ENCODE measurements at regions not wholly inside any gene's neighbourhood (a gene's known extent, or its start where the extent isn't known, plus 50 kb on each side); places are given as distances from the start of the nearest gene placed in this dataset.

GRCh38 chr21:16502897-16503296, 773.1 kb downstream of the USP25 start:
- DNase-seq, result no peak

- no peak for DNase-seq
Measured at GRCh38 chr21:16504281-16504680, 774.5 kb downstream of the USP25 start.

GRCh38 chr21:16504766-16505165, 775.0 kb downstream of the USP25 start:
- DNase-seq, result no peak

- no peak for DNase-seq
Measured at GRCh38 chr21:16509476-16509875, 779.7 kb downstream of the USP25 start.

GRCh38 chr21:16514316-16514715, 784.5 kb downstream of the USP25 start:
- no peak for DNase-seq

- DNase-seq, result no peak
Measured at GRCh38 chr21:16517383-16517782, 787.6 kb downstream of the USP25 start.

- no peak for DNase-seq
Measured at GRCh38 chr21:16519036-16519435, 789.3 kb downstream of the USP25 start.

GRCh38 chr21:16519644-16520043, 789.9 kb downstream of the USP25 start:
- DNase-seq, result no peak

GRCh38 chr21:16522548-16522947, 792.8 kb downstream of the USP25 start:
- no peak for DNase-seq

- DNase-seq, result no peak
Measured at GRCh38 chr21:16530656-16531055, 800.9 kb downstream of the USP25 start.

GRCh38 chr21:16532840-16533239, 803.1 kb downstream of the USP25 start:
- DNase-seq, result no peak

- no peak for DNase-seq
Measured at GRCh38 chr21:16533692-16534407, 804.1 kb downstream of the USP25 start.

- DNase-seq, result peak; percentile 18
Measured at GRCh38 chr21:16534408-16535101, 804.8 kb downstream of the USP25 start.

- DNase-seq, result no peak
Measured at GRCh38 chr21:16535102-16535422, 805.3 kb downstream of the USP25 start.

GRCh38 chr21:16535626-16536025, 805.8 kb downstream of the USP25 start:
- DNase-seq, result no peak

GRCh38 chr21:16536140-16536539, 806.4 kb downstream of the USP25 start:
- no peak for DNase-seq

- no peak for DNase-seq
Measured at GRCh38 chr21:16536643-16537434, 807.1 kb downstream of the USP25 start.

- DNase-seq, result no peak
Measured at GRCh38 chr21:16537501-16537900, 807.7 kb downstream of the USP25 start.

GRCh38 chr21:16538405-16538804, 808.6 kb downstream of the USP25 start:
- no peak for DNase-seq

- DNase-seq, result no peak
Measured at GRCh38 chr21:16538936-16539440, 809.2 kb downstream of the USP25 start.

- DNase-seq, result no peak
Measured at GRCh38 chr21:16540966-16541727, 811.4 kb downstream of the USP25 start.

- no peak for DNase-seq
Measured at GRCh38 chr21:16550118-16550517, 820.3 kb downstream of the USP25 start.
